HCT116 (cell line): ENCODE measurements at regions not wholly inside any gene's neighbourhood (a gene's known extent, or its start where the extent isn't known, plus 50 kb on each side); places are given as distances from the start of the nearest gene placed in this dataset.

Source experiments
- CEBPB ChIP-seq: IDR thresholded peaks from 2 replicates; pipeline ENCODE4 v1.6.1; 2012; ENCODE audit warnings: low read depth
- ELF1 ChIP-seq: IDR thresholded peaks from 2 replicates; pipeline ENCODE4 v1.6.1; 2012; ENCODE audit warnings: low read depth, borderline replicate concordance
- TF ChIP-seq, protein P1 (sequence below): IDR thresholded peaks from 2 replicates; pipeline ENCODE4 v1.6.1; 2012; ENCODE audit warnings: low read depth

GRCh38 chr5:77563475-77563874 is 71.4 kb upstream of the WDR41 start:
- TF ChIP-seq CEBPB (no peak), ELF1 (no peak)
- TF ChIP-seq, protein P1, sequence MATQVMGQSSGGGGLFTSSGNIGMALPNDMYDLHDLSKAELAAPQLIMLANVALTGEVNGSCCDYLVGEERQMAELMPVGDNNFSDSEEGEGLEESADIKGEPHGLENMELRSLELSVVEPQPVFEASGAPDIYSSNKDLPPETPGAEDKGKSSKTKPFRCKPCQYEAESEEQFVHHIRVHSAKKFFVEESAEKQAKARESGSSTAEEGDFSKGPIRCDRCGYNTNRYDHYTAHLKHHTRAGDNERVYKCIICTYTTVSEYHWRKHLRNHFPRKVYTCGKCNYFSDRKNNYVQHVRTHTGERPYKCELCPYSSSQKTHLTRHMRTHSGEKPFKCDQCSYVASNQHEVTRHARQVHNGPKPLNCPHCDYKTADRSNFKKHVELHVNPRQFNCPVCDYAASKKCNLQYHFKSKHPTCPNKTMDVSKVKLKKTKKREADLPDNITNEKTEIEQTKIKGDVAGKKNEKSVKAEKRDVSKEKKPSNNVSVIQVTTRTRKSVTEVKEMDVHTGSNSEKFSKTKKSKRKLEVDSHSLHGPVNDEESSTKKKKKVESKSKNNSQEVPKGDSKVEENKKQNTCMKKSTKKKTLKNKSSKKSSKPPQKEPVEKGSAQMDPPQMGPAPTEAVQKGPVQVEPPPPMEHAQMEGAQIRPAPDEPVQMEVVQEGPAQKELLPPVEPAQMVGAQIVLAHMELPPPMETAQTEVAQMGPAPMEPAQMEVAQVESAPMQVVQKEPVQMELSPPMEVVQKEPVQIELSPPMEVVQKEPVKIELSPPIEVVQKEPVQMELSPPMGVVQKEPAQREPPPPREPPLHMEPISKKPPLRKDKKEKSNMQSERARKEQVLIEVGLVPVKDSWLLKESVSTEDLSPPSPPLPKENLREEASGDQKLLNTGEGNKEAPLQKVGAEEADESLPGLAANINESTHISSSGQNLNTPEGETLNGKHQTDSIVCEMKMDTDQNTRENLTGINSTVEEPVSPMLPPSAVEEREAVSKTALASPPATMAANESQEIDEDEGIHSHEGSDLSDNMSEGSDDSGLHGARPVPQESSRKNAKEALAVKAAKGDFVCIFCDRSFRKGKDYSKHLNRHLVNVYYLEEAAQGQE: no peak
